H9 (cell line): ENCODE measurements at regions not wholly inside any gene's neighbourhood (a gene's known extent, or its start where the extent isn't known, plus 50 kb on each side); places are given as distances from the start of the nearest gene placed in this dataset.

Experiments used
- DNase-seq: peaks from one replicate; pipeline ENCODE4 v3.0.0-alpha.2; 2017
- H2AFZ ChIP-seq: one replicate; pipeline ENCODE4 v1.6.1; 2013; ENCODE audit warnings: mild to moderate bottlenecking, low read length, control low read depth, moderate library complexity
- H2AK5ac ChIP-seq: 2 replicates; pipeline ENCODE4 v1.6.1; 2013; ENCODE audit warnings: low read length, control low read depth, mixed read lengths; ENCODE audit not compliant: insufficient read length
- H2BK120ac ChIP-seq: one replicate; pipeline ENCODE4 v1.6.1; 2013; ENCODE audit warnings: low read depth, mild to moderate bottlenecking, low read length, control low read depth, inconsistent platforms; ENCODE audit not compliant: poor library complexity, severe bottlenecking
- H2BK12ac ChIP-seq: 2 replicates; pipeline ENCODE4 v1.6.1; 2013; ENCODE audit warnings: low read length, control low read depth, mixed read lengths, low read depth; ENCODE audit not compliant: insufficient read length
- H2BK15ac ChIP-seq: 2 replicates; pipeline ENCODE4 v1.6.1; 2013; ENCODE audit warnings: low read depth, low read length, control low read depth
- H2BK20ac ChIP-seq: one replicate; pipeline ENCODE4 v1.6.1; 2013; ENCODE audit warnings: low read depth, mild to moderate bottlenecking, low read length, control low read depth, inconsistent platforms; ENCODE audit not compliant: poor library complexity, severe bottlenecking
- H2BK5ac ChIP-seq: 2 replicates; pipeline ENCODE4 v1.6.1; 2013; ENCODE audit warnings: low read length, control low read depth, mixed read lengths; ENCODE audit not compliant: insufficient read length
- H3K14ac ChIP-seq: 2 replicates; pipeline ENCODE4 v1.6.1; 2013; ENCODE audit warnings: low read length, control low read depth; ENCODE audit not compliant: insufficient read depth
- H3K18ac ChIP-seq: 2 replicates; pipeline ENCODE4 v1.6.1; 2013; ENCODE audit warnings: low read depth, mild to moderate bottlenecking, mixed read lengths, low read length, control low read depth; ENCODE audit not compliant: insufficient read length
- H3K23ac ChIP-seq: 2 replicates; pipeline ENCODE4 v1.6.1; 2013; ENCODE audit warnings: low read length, control low read depth, mixed read lengths, low read depth; ENCODE audit not compliant: insufficient read length
- H3K23me2 ChIP-seq: 2 replicates; pipeline ENCODE4 v1.6.1; 2013; ENCODE audit warnings: low read depth, mild to moderate bottlenecking, mixed read lengths, low read length, control low read depth; ENCODE audit not compliant: insufficient read length, poor library complexity, severe bottlenecking
- H3K27ac ChIP-seq: 2 replicates; pipeline ENCODE4 v1.5.1; 2013; ENCODE audit warnings: low read length, control low read depth, mixed read lengths, low read depth; ENCODE audit not compliant: insufficient read length
- H3K27me3 ChIP-seq: 2 replicates; pipeline ENCODE4 v1.6.1; 2013; ENCODE audit warnings: low read length, control low read depth, inconsistent platforms; ENCODE audit not compliant: insufficient read depth
- H3K4ac ChIP-seq: 2 replicates; pipeline ENCODE4 v1.6.1; 2013; ENCODE audit warnings: low read depth, mild to moderate bottlenecking, control low read depth, inconsistent platforms, low read length, moderate library complexity
- H3K4me1 ChIP-seq: 2 replicates; pipeline ENCODE4 v1.6.1; 2013; ENCODE audit warnings: low read length, control low read depth, inconsistent platforms; ENCODE audit not compliant: insufficient read depth
- H3K4me2 ChIP-seq: 2 replicates; pipeline ENCODE4 v1.6.1; 2013; ENCODE audit warnings: low read length, control low read depth, mixed read lengths; ENCODE audit not compliant: insufficient read length, insufficient read depth
- H3K56ac ChIP-seq: 2 replicates; pipeline ENCODE4 v1.6.1; 2013; ENCODE audit warnings: low read depth, mild to moderate bottlenecking, mixed read lengths, low read length, control low read depth; ENCODE audit not compliant: insufficient read length
- H3K79me1 ChIP-seq: 2 replicates; pipeline ENCODE4 v1.6.1; 2013; ENCODE audit warnings: low read depth, mild to moderate bottlenecking, moderate library complexity, low read length, control low read depth, inconsistent platforms; ENCODE audit not compliant: insufficient read depth, poor library complexity, severe bottlenecking
- H3K79me2 ChIP-seq: 2 replicates; pipeline ENCODE4 v1.6.1; 2013; ENCODE audit warnings: low read length, control low read depth, inconsistent platforms; ENCODE audit not compliant: insufficient read depth
- H3K9ac ChIP-seq: 2 replicates; pipeline ENCODE4 v1.6.1; 2013; ENCODE audit warnings: low read length, control low read depth, mixed read lengths; ENCODE audit not compliant: insufficient read length; ENCODE audit errors: extremely low read depth
- H3K9me3 ChIP-seq: one replicate; pipeline ENCODE4 v1.6.1; 2013; ENCODE audit warnings: low read depth, low read length, inconsistent platforms; ENCODE audit not compliant: control insufficient read depth
- H3T11ph ChIP-seq: one replicate; pipeline ENCODE4 v1.6.1; 2013; ENCODE audit warnings: mild to moderate bottlenecking, low read length, control low read depth, inconsistent platforms
- H4K20me1 ChIP-seq: one replicate; pipeline ENCODE4 v1.6.1; 2013; ENCODE audit not compliant: control insufficient read depth, insufficient read length, insufficient read depth
- H4K5ac ChIP-seq: 2 replicates; pipeline ENCODE4 v1.6.1; 2013; ENCODE audit warnings: low read depth, mild to moderate bottlenecking, mixed read lengths, low read length, control low read depth; ENCODE audit not compliant: insufficient read length
- H4K8ac ChIP-seq: replicated peaks from 2 replicates; pipeline ENCODE4 v1.6.1; 2013; ENCODE audit warnings: low read length, control low read depth, mixed read lengths, low read depth; ENCODE audit not compliant: insufficient read length
- H4K91ac ChIP-seq: 2 replicates; pipeline ENCODE4 v1.6.1; 2013; ENCODE audit warnings: low read depth, mild to moderate bottlenecking, moderate library complexity, mixed read lengths, low read length, control low read depth; ENCODE audit not compliant: insufficient read length
- H3K27ac Mint-ChIP-seq, 3 experiments: 2 replicates in 2 of 3; 3 replicates in 1 of 3; pipeline ENCODE4 v1.8.0; 2020 to 2021; ENCODE audit warnings: mixed read lengths in 3 of 3, mild to moderate bottlenecking in 1 of 3, moderate library complexity in 1 of 3
- H3K27me3 Mint-ChIP-seq: 2 replicates; pipeline ENCODE4 v1.8.0; 2021; ENCODE audit warnings: low read depth, mild to moderate bottlenecking, moderate library complexity, mixed read lengths
- H3K36me3 Mint-ChIP-seq, 3 experiments: 2 replicates in 2 of 3; 3 replicates in 1 of 3; pipeline ENCODE4 v1.8.0; 2020 to 2021; ENCODE audit warnings: low read depth in 3 of 3, mixed read lengths in 3 of 3; ENCODE audit not compliant: insufficient read depth in 1 of 3
- H3K4me1 Mint-ChIP-seq, 2 experiments: 2 replicates each; pipeline ENCODE4 v1.8.0; 2020; ENCODE audit warnings: mixed read lengths in 2 of 2
- H3K4me3 Mint-ChIP-seq, 2 experiments: 2 replicates in 1 of 2; 3 replicates in 1 of 2; pipeline ENCODE4 v1.8.0; 2020 to 2021; ENCODE audit warnings: mild to moderate bottlenecking in 2 of 2, mixed read lengths in 2 of 2, moderate library complexity in 1 of 2
- H3K9me3 Mint-ChIP-seq, 2 experiments: 2 replicates in 1 of 2; 3 replicates in 1 of 2; pipeline ENCODE4 v1.8.0; 2020; ENCODE audit warnings: mild to moderate bottlenecking in 2 of 2, mixed read lengths in 2 of 2, moderate library complexity in 1 of 2
- CTCF ChIP-seq: fragments of 200-600 bp; sonication (generic); conservative IDR thresholded peaks from 3 replicates; pipeline ENCODE4 v1.8.0; 2021; ENCODE audit warnings: antibody characterized with exemption, mild to moderate bottlenecking
- WGBS: extraction: QIAGEN DNeasy Blood & Tissue Kit; methylation state at CpG from one replicate; pipeline ENCODE4 v1.1.7; 2013; ENCODE audit warnings: missing lambda C conversion rate, low lambda C conversion rate, mixed read lengths; ENCODE audit not compliant: insufficient read length; ENCODE audit errors: extremely low coverage; 5-methylcytosine and 5-hydroxymethylcytosine counted together

GRCh38 chr5:54705994-54706653 lies 188.6 kb downstream of the SNX18 start:
- no peaks in the 10 kb centered on the region for H4K20me1 ChIP-seq
- H2AK5ac ChIP-seq: no peak overlapping the region
- Mint-ChIP-seq H3K27ac (no peak overlapping the region), H3K4me1 (peaks cover 10 to 11% of the 10 kb centered on the region in 2 experiments), H3K4me3 (no peak overlapping the region), H3K36me3 (no peaks in the 10 kb centered on the region), H3K27me3 (peaks cover 23% of the 10 kb centered on the region), H3K9me3 (no peaks in the 10 kb centered on the region)
- H2BK5ac ChIP-seq: no peak overlapping the region
- H3K4ac ChIP-seq: no peak overlapping the region
- no peak overlapping the region for H4K91ac ChIP-seq
- H4K8ac ChIP-seq: no peak overlapping the region
- H3K79me2 ChIP-seq: no peaks in the 10 kb centered on the region
- H4K5ac ChIP-seq: no peak overlapping the region
- no peak overlapping the region for H3K56ac ChIP-seq
- H3K27ac ChIP-seq: no peak overlapping the region
- no peak overlapping the region for H2BK20ac ChIP-seq
- no peak overlapping the region for H2AFZ ChIP-seq
- H3K4me1 ChIP-seq: no peaks in the 10 kb centered on the region; the same call in none of the 2 replicates
- no peak overlapping the region for H3K9ac ChIP-seq
- H3K27me3 ChIP-seq: no peaks in the 10 kb centered on the region
- H3K23me2 ChIP-seq: no peaks in the 10 kb centered on the region
- no peak overlapping the region for H3K14ac ChIP-seq
- H2BK12ac ChIP-seq: no peak overlapping the region
- H3K23ac ChIP-seq: no peak overlapping the region
- no peak for TF ChIP-seq CTCF
- H3K18ac ChIP-seq: no peak overlapping the region
- H3K9me3 ChIP-seq: no peaks in the 10 kb centered on the region
- no peak for DNase-seq
- H2BK15ac ChIP-seq: no peak overlapping the region
- no peak overlapping the region for H3K4me2 ChIP-seq
- no CpG with 5 or more reads among the region's 1 CpG for WGBS
- H2BK120ac ChIP-seq: no peak overlapping the region
- H3K79me1 ChIP-seq: no peaks in the 10 kb centered on the region
- no peak overlapping the region for H3T11ph ChIP-seq
